PFSK-1 (cell line): ENCODE measurements at regions not wholly inside any gene's neighbourhood (a gene's known extent, or its start where the extent isn't known, plus 50 kb on each side); places are given as distances from the start of the nearest gene placed in this dataset.

Experiments
- POLR2AphosphoS5 ChIP-seq: IDR thresholded peaks from 2 replicates; pipeline ENCODE4 v1.6.1; 2012; ENCODE audit warnings: low read depth, mild to moderate bottlenecking, control low read depth, low read length, moderate library complexity
- TAF1 ChIP-seq: IDR thresholded peaks from 2 replicates; pipeline ENCODE4 v1.6.1; 2012; ENCODE audit warnings: low read length, control low read depth, borderline replicate concordance; ENCODE audit not compliant: insufficient read depth

- TF ChIP-seq TAF1 (no peak), POLR2AphosphoS5 (no peak)
These were observed 79.4 kb upstream of the PRR23E start for GRCh38 chr3:127113571-127113891.
